NCI-H2081 (cell line): ENCODE measurements at regions not wholly inside any gene's neighbourhood (a gene's known extent, or its start where the extent isn't known, plus 50 kb on each side); places are given as distances from the start of the nearest gene placed in this dataset.
"Not testable (repeated sequence)": the region's sequence is repeated elsewhere in the genome, so short reads cannot be mapped to it uniquely, and the experiment has no call there.

ENCODE experiments used
- DNase-seq, 2 experiments: peaks; one replicate each; lab custom pipeline; 2025; lab: John Stamatoyannopoulos, UW

- no peak for DNase-seq
Observed at GRCh38 chr3:3686907-3687648, 112.2 kb upstream of the LRRN1 start.

GRCh38 chr3:3685721-3686120 is 113.5 kb upstream of the LRRN1 start:
- DNase-seq = no peak

GRCh38 chr3:3683261-3683660 is 116.0 kb upstream of the LRRN1 start:
- DNase-seq = no peak

GRCh38 chr3:3675801-3676200 is 123.4 kb upstream of the LRRN1 start:
- no peak for DNase-seq

- DNase-seq = no peak
Observed at GRCh38 chr3:3675186-3675585, 124.0 kb upstream of the LRRN1 start.

GRCh38 chr3:3666664-3667063 is 132.6 kb upstream of the LRRN1 start:
- no peak for DNase-seq

GRCh38 chr3:3665961-3666640 is 133.1 kb upstream of the LRRN1 start:
- DNase-seq = no peak

GRCh38 chr3:3665546-3665945 is 133.7 kb upstream of the LRRN1 start:
- no peak for DNase-seq

- no peak for DNase-seq
Observed at GRCh38 chr3:3664935-3665334, 134.3 kb upstream of the LRRN1 start.

- DNase-seq = no peak
Observed at GRCh38 chr3:3662610-3663009, 136.6 kb upstream of the LRRN1 start.

- no peak for DNase-seq
Observed at GRCh38 chr3:3654916-3655315, 144.3 kb upstream of the LRRN1 start.

GRCh38 chr3:3648988-3649679 is 150.1 kb upstream of the LRRN1 start:
- DNase-seq = no peak

- no peak for DNase-seq
Observed at GRCh38 chr3:3646934-3647333, 152.3 kb upstream of the LRRN1 start.

GRCh38 chr3:3646103-3646844 is 153.0 kb upstream of the LRRN1 start:
- not testable (repeated sequence) for DNase-seq

- DNase-seq = no peak
Observed at GRCh38 chr3:3641877-3642455, 157.3 kb upstream of the LRRN1 start.

- no peak for DNase-seq
Observed at GRCh38 chr3:3639078-3639477, 160.2 kb upstream of the LRRN1 start.

- DNase-seq = no peak
Observed at GRCh38 chr3:3636815-3637214, 162.4 kb upstream of the LRRN1 start.

- no peak for DNase-seq
Observed at GRCh38 chr3:3635109-3635508, 164.1 kb upstream of the LRRN1 start.

GRCh38 chr3:3634326-3634725 is 164.9 kb upstream of the LRRN1 start:
- DNase-seq = no peak

GRCh38 chr3:3633761-3634160 is 165.5 kb upstream of the LRRN1 start:
- DNase-seq = no peak

- no peak for DNase-seq
Observed at GRCh38 chr3:3632449-3632848, 166.8 kb upstream of the LRRN1 start.

- no peak for DNase-seq
Observed at GRCh38 chr3:3631114-3631513, 168.1 kb upstream of the LRRN1 start.
